DOHH2 (cell line): ENCODE measurements at regions not wholly inside any gene's neighbourhood (a gene's known extent, or its start where the extent isn't known, plus 50 kb on each side); places are given as distances from the start of the nearest gene placed in this dataset.

ENCODE experiments used
- H3F3A ChIP-seq: fragments of 200-600 bp; sonication (generic), shearing (Covaris generic); 2 replicates; pipeline ENCODE4 v1.6.0; 2016; ENCODE audit warnings: antibody characterized with exemption, mild to moderate bottlenecking; ENCODE audit not compliant: control insufficient read depth, insufficient read depth
- H3K27ac ChIP-seq: fragments of 200-600 bp; sonication (generic); 2 replicates; pipeline ENCODE4 v1.5.1; 2014; ENCODE audit warnings: low read depth, mild to moderate bottlenecking, low read length, moderate library complexity
- H3K27me3 ChIP-seq: fragments of 200-600 bp; sonication (generic); 2 replicates; pipeline ENCODE4 v1.6.1; 2014; ENCODE audit warnings: mild to moderate bottlenecking, low read length, mixed read lengths; ENCODE audit not compliant: control insufficient read depth
- H3K36me3 ChIP-seq: fragments of 200-600 bp; sonication (generic); 2 replicates; pipeline ENCODE4 v1.6.1; 2014; ENCODE audit warnings: mild to moderate bottlenecking, low read length, moderate library complexity, mixed read lengths; ENCODE audit not compliant: control insufficient read depth
- H3K4me1 ChIP-seq: fragments of 200-600 bp; sonication (generic); 2 replicates; pipeline ENCODE4 v1.6.1; 2014; ENCODE audit warnings: mild to moderate bottlenecking, low read length, mixed read lengths; ENCODE audit not compliant: control insufficient read depth
- H3K4me2 ChIP-seq: fragments of 200-600 bp; sonication (generic); 2 replicates; pipeline ENCODE4 v1.6.0; 2014; ENCODE audit warnings: mild to moderate bottlenecking, low read length, moderate library complexity
- H3K4me3 ChIP-seq: fragments of 200-600 bp; sonication (generic); 2 replicates; pipeline ENCODE4 v1.5.1; 2014; ENCODE audit warnings: mild to moderate bottlenecking, low read length, mixed read lengths
- H3K79me2 ChIP-seq: fragments of 200-600 bp; sonication (generic); 2 replicates; pipeline ENCODE4 v1.6.1; 2014; ENCODE audit warnings: mild to moderate bottlenecking, low read length, mixed read lengths; ENCODE audit not compliant: control insufficient read depth
- H3K9me2 ChIP-seq: fragments of 200-600 bp; sonication (generic); replicated peaks from 2 replicates; pipeline ENCODE4 v1.6.1; 2014; ENCODE audit warnings: mild to moderate bottlenecking, low read length, mixed read lengths; ENCODE audit not compliant: control insufficient read depth
- H3K9me3 ChIP-seq: fragments of 200-600 bp; sonication (generic); 2 replicates; pipeline ENCODE4 v1.6.1; 2014; ENCODE audit warnings: antibody characterized with exemption, low read length, mixed read lengths; ENCODE audit not compliant: control insufficient read depth, insufficient read depth
- H4K20me1 ChIP-seq: fragments of 200-600 bp; sonication (generic); 2 replicates; pipeline ENCODE4 v1.6.0; 2014; ENCODE audit warnings: low read depth, mild to moderate bottlenecking, antibody characterized with exemption, low read length, moderate library complexity; ENCODE audit not compliant: control insufficient read depth, insufficient read depth
- EZH2phosphoT487 ChIP-seq: fragments of 200-600 bp; sonication (generic); IDR thresholded peaks from 2 replicates; pipeline ENCODE4 v1.6.1; 2017; ENCODE audit warnings: borderline replicate concordance, mild to moderate bottlenecking, antibody characterized with exemption, low read length, moderate library complexity, mixed read lengths
- TF ChIP-seq, protein P1 (sequence below): fragments of 200-600 bp; sonication (generic); IDR thresholded peaks from one replicate; pipeline ENCODE4 v1.5.1; 2014; ENCODE audit warnings: antibody characterized with exemption, mild to moderate bottlenecking, low read depth, low read length; ENCODE audit not compliant: poor library complexity, severe bottlenecking

- Histone ChIP-seq H3K9me3 (no peaks in the 10 kb centered on the region), H3K4me1 (no peaks in the 10 kb centered on the region), H3F3A (no peaks in the 10 kb centered on the region), H3K4me2 (no peak overlapping the region), H4K20me1 (no peaks in the 10 kb centered on the region), H3K79me2 (no peaks in the 10 kb centered on the region), H3K9me2 (no peaks in the 10 kb centered on the region), H3K4me3 (no peak overlapping the region), H3K27me3 (no peaks in the 10 kb centered on the region), H3K36me3 (no peaks in the 10 kb centered on the region), H3K27ac (no peak overlapping the region)
- no peak for TF ChIP-seq EZH2phosphoT487
- TF ChIP-seq, protein P1, sequence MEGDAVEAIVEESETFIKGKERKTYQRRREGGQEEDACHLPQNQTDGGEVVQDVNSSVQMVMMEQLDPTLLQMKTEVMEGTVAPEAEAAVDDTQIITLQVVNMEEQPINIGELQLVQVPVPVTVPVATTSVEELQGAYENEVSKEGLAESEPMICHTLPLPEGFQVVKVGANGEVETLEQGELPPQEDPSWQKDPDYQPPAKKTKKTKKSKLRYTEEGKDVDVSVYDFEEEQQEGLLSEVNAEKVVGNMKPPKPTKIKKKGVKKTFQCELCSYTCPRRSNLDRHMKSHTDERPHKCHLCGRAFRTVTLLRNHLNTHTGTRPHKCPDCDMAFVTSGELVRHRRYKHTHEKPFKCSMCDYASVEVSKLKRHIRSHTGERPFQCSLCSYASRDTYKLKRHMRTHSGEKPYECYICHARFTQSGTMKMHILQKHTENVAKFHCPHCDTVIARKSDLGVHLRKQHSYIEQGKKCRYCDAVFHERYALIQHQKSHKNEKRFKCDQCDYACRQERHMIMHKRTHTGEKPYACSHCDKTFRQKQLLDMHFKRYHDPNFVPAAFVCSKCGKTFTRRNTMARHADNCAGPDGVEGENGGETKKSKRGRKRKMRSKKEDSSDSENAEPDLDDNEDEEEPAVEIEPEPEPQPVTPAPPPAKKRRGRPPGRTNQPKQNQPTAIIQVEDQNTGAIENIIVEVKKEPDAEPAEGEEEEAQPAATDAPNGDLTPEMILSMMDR, result no peak
Observed at GRCh38 chr6:55011034-55011433, 163.3 kb upstream of the HCRTR2 start.

GRCh38 chr6:55012454-55012853 is 161.9 kb upstream of the HCRTR2 start:
- H3F3A ChIP-seq, result no peaks in the 10 kb centered on the region
- no peak overlapping the region for H3K27ac ChIP-seq
- H4K20me1 ChIP-seq, result no peaks in the 10 kb centered on the region
- no peaks in the 10 kb centered on the region for H3K4me1 ChIP-seq
- H3K9me3 ChIP-seq, result no peaks in the 10 kb centered on the region
- no peaks in the 10 kb centered on the region for H3K79me2 ChIP-seq
- no peaks in the 10 kb centered on the region for H3K27me3 ChIP-seq
- H3K4me3 ChIP-seq, result no peak overlapping the region
- H3K9me2 ChIP-seq, result no peaks in the 10 kb centered on the region
- H3K36me3 ChIP-seq, result no peaks in the 10 kb centered on the region
- no peak overlapping the region for H3K4me2 ChIP-seq
- no peak for TF ChIP-seq EZH2phosphoT487
- TF ChIP-seq, protein P1, result no peak

- no peaks in the 10 kb centered on the region for H4K20me1 ChIP-seq
- H3K9me3 ChIP-seq, result no peaks in the 10 kb centered on the region
- H3K9me2 ChIP-seq, result no peaks in the 10 kb centered on the region
- no peaks in the 10 kb centered on the region for H3K4me1 ChIP-seq
- H3K79me2 ChIP-seq, result no peaks in the 10 kb centered on the region
- TF ChIP-seq, protein P1, result no peak
- TF ChIP-seq EZH2phosphoT487, result no peak
- no peak overlapping the region for H3K4me2 ChIP-seq
- no peaks in the 10 kb centered on the region for H3K36me3 ChIP-seq
- no peaks in the 10 kb centered on the region for H3F3A ChIP-seq
- no peak overlapping the region for H3K27ac ChIP-seq
- no peak overlapping the region for H3K4me3 ChIP-seq
- no peaks in the 10 kb centered on the region for H3K27me3 ChIP-seq
Observed at GRCh38 chr6:55014321-55015088, 159.8 kb upstream of the HCRTR2 start.
